ENCODE measurements at regions not wholly inside any gene's neighbourhood (a gene's known extent, or its start where the extent isn't known, plus 50 kb on each side); places are given as distances from the start of the nearest gene placed in this dataset.
"Not testable (repeated sequence)": the region's sequence is repeated elsewhere in the genome, so short reads cannot be mapped to it uniquely, and the experiment has no call there.

DNA sequence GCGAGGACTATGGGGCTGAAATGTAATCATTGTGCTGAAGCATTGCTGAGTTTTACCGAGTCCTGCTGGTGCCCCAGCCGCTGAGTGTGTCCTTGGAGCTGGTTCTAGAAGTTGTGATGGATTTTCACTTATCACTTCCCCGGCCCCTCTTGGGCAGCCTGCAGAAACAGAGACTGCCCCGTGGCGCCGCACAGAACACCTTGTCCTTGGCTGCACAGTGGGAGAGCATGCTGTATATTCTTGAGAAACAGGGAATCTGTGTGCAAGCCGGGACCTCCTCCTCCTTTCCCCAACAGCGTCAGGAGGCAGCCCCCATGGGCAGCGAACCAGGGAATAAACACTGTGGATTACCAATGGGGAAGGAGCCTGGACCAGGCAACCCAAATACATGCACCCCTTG, 90.6 kb upstream of the RUFY1 start:
- no peak overlapping the region for H3K4me3 ChIP-seq (ENCODE audit: low read length)
- no peak for DNase-seq (ENCODE audit: low read depth)
- TF ChIP-seq, protein P1, sequence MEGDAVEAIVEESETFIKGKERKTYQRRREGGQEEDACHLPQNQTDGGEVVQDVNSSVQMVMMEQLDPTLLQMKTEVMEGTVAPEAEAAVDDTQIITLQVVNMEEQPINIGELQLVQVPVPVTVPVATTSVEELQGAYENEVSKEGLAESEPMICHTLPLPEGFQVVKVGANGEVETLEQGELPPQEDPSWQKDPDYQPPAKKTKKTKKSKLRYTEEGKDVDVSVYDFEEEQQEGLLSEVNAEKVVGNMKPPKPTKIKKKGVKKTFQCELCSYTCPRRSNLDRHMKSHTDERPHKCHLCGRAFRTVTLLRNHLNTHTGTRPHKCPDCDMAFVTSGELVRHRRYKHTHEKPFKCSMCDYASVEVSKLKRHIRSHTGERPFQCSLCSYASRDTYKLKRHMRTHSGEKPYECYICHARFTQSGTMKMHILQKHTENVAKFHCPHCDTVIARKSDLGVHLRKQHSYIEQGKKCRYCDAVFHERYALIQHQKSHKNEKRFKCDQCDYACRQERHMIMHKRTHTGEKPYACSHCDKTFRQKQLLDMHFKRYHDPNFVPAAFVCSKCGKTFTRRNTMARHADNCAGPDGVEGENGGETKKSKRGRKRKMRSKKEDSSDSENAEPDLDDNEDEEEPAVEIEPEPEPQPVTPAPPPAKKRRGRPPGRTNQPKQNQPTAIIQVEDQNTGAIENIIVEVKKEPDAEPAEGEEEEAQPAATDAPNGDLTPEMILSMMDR (conservative IDR thresholded peaks at IDR 0.05; ENCODE audit: low read length): no peak

GRCh38 chr5:179457612-179458011, 92.7 kb upstream of the RUFY1 start:
- DNase-seq (ENCODE audit: low read depth): no peak
- H3K4me3 ChIP-seq (ENCODE audit: low read length): no peak overlapping the region

GRCh38 chr5:179456075-179456474, 94.3 kb upstream of the RUFY1 start:
- H3K4me3 ChIP-seq (ENCODE audit: low read length); DNase-seq (ENCODE audit: low read depth): not testable (repeated sequence)

More at GRCh38 chr5:179457612-179458011, 92.7 kb upstream of the RUFY1 start:
- TF ChIP-seq, protein P1 (conservative IDR thresholded peaks at IDR 0.05; ENCODE audit: low read length): no peak

- DNase-seq (ENCODE audit: low read depth): no peak
- no peak overlapping the region for H3K4me3 ChIP-seq (ENCODE audit: low read length)
- TF ChIP-seq, protein P1 (conservative IDR thresholded peaks at IDR 0.05; ENCODE audit: low read length): no peak
Measured at GRCh38 chr5:179455320-179455719, 95.0 kb upstream of the RUFY1 start.

- no peak overlapping the region for H3K4me3 ChIP-seq (ENCODE audit: low read length)
- DNase-seq (ENCODE audit: low read depth): no peak
- TF ChIP-seq, protein P1 (conservative IDR thresholded peaks at IDR 0.05; ENCODE audit: low read length): no peak
Measured at GRCh38 chr5:179454356-179454755, 96.0 kb upstream of the RUFY1 start.

DNA sequence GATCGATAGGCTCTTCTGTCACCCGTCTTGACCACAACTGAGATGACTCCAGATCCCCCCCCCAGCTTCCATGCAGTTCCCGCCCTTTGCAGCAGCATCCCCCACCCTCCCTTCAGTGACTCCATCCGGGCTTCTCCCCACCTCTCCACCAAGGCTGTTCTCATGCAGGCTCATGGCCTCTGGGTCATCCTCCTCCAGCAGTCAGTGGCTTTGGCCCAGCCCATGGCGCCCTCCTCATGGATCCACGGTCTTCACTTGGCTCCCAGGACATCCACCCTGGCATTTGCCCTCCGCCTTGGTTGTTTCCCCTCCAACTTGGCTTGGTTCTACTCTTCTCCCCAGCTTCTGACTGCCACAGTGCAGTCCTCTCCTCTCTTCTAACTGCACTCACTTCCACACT, 96.7 kb upstream of the RUFY1 start:
- TF ChIP-seq, protein P1 (conservative IDR thresholded peaks at IDR 0.05; ENCODE audit: low read length): no peak
- no peak for DNase-seq (ENCODE audit: low read depth)
- H3K4me3 ChIP-seq (ENCODE audit: low read length): no peak overlapping the region

GRCh38 chr5:179452356-179453230, 97.8 kb upstream of the RUFY1 start:
- H3K4me3 ChIP-seq (ENCODE audit: low read length): no peak overlapping the region
- TF ChIP-seq, protein P1 (conservative IDR thresholded peaks at IDR 0.05; ENCODE audit: low read length): no peak
- no peak for DNase-seq (ENCODE audit: low read depth)
